Kidney (tissue), 13 donors: ENCODE measurements at regions not wholly inside any gene's neighbourhood (a gene's known extent, or its start where the extent isn't known, plus 50 kb on each side); places are given as distances from the start of the nearest gene placed in this dataset.

Experiments
- DNase-seq, 5 donors: peaks; one replicate each; pipeline ENCODE4 v3.0.0-alpha.2; 2013 to 2020
- FAIRE-seq: peaks from 2 replicates; lab custom pipeline; 2012; peaks lifted over from hg19 to GRCh38; lab: Jason Lieb, UNC
- H3K27ac ChIP-seq, 2 donors: one replicate each; pipeline ENCODE4 v1.7.0; 2013; ENCODE audit warnings: low read depth in 2 of 2, low read length in 2 of 2, inconsistent platforms in 1 of 2
- H3K27me3 ChIP-seq: one replicate; pipeline ENCODE4 v1.7.1; 2013; ENCODE audit warnings: low read length, inconsistent platforms; ENCODE audit not compliant: control insufficient read depth, insufficient read depth
- H3K36me3 ChIP-seq, 3 donors: one replicate each; pipeline versions ENCODE4 v1.7.0 to v1.7.1; 2013; ENCODE audit warnings: low read length in 3 of 3, control low read depth in 1 of 3, inconsistent platforms in 1 of 3; ENCODE audit not compliant: insufficient read depth in 3 of 3, control insufficient read depth in 2 of 3
- H3K4me1 ChIP-seq, 3 donors: one replicate each; pipeline versions ENCODE4 v1.7.0 to v1.7.1; 2013; ENCODE audit warnings: low read length in 3 of 3, inconsistent platforms in 1 of 3, low read depth in 1 of 3; ENCODE audit not compliant: control insufficient read depth in 2 of 3, insufficient read depth in 2 of 3
- H3K4me3 ChIP-seq, 3 donors: one replicate each; pipeline versions ENCODE4 v1.7.0 to v1.8.1; 2013; ENCODE audit warnings: low read length in 3 of 3, control low read depth in 1 of 3, inconsistent platforms in 1 of 3
- H3K9ac ChIP-seq, 3 donors: one replicate each; pipeline versions ENCODE4 v1.7.0 to v1.7.1; 2013; ENCODE audit warnings: low read length in 3 of 3, control low read depth in 1 of 3, inconsistent platforms in 1 of 3
- H3K9me3 ChIP-seq, 3 donors: one replicate each; pipeline versions ENCODE4 v1.7.0 to v1.7.1; 2013; ENCODE audit warnings: low read length in 3 of 3, control low read depth in 1 of 3, inconsistent platforms in 1 of 3; ENCODE audit not compliant: control insufficient read depth in 2 of 3, insufficient read depth in 1 of 3
- CTCF ChIP-seq: IDR thresholded peaks from 3 replicates; pipeline ENCODE4 v1.5.1; 2012; ENCODE audit warnings: mild to moderate bottlenecking, moderate library complexity, borderline replicate concordance; ENCODE audit not compliant: insufficient read depth; ENCODE audit errors: extremely low read depth
- intact Hi-C: fragments of 100-400 bp; cut with DNase I; formaldehyde crosslinking; loops from one replicate; pipeline ENCODE4 v1.11.1; 2022
- donor health status: control.
- donor health status: control.
- donor health status: control.
- donor health status: control.
- donor health status: control.
- donor health status: DM: yes; HTN: yes; CAD: no.
- donor health status: Normal renal cell carcinoma (clear cell type).

- Histone ChIP-seq H3K27ac (no peak overlapping the region), H3K4me1 (peaks cover 0 to 5% (median 2%) of the 10 kb centered on the region in 3 donors), H3K36me3 (no peaks in the 10 kb centered on the region), H3K4me3 (no peak overlapping the region), H3K9ac (no peak overlapping the region), H3K27me3 (no peaks in the 10 kb centered on the region), H3K9me3 (no peaks in the 10 kb centered on the region)
- DNase-seq (no peak), FAIRE-seq (no peak)
- no peak for TF ChIP-seq CTCF
- intact Hi-C loops, result no loop called here
Measured at GRCh38 chr2:149732001-149732685, 144.6 kb upstream of the MMADHC start.

GRCh38 chr2:149731079-149731478 lies 143.5 kb upstream of the MMADHC start:
- DNase-seq (peak in 1 of 5 donors; percentile 54), FAIRE-seq (no peak)
- Histone ChIP-seq H3K4me1 (peaks cover 0 to 5% (median 2%) of the 10 kb centered on the region in 3 donors), H3K36me3 (no peaks in the 10 kb centered on the region), H3K9me3 (no peaks in the 10 kb centered on the region), H3K4me3 (no peak overlapping the region), H3K9ac (no peak overlapping the region), H3K27ac (no peak overlapping the region), H3K27me3 (no peaks in the 10 kb centered on the region)
- intact Hi-C loops, result no loop called here
- no peak for TF ChIP-seq CTCF

- H3K27ac ChIP-seq, result no peak overlapping the region
- H3K9ac ChIP-seq, result no peak overlapping the region
- DNase-seq, result peak in 1 of 5 donors; percentile 50
- no peak overlapping the region for H3K4me3 ChIP-seq
- no peak for FAIRE-seq
- H3K27me3 ChIP-seq, result no peaks in the 10 kb centered on the region
- H3K4me1 ChIP-seq, result peaks cover 0 to 14% (median 2%) of the 10 kb centered on the region in 3 donors
- no peaks in the 10 kb centered on the region for H3K36me3 ChIP-seq
- no peak for TF ChIP-seq CTCF
- intact Hi-C loops, result no loop called here
- H3K9me3 ChIP-seq, result no peaks in the 10 kb centered on the region
Measured at GRCh38 chr2:149729586-149729985, 142.0 kb upstream of the MMADHC start.
